ENCODE measurements at regions not wholly inside any gene's neighbourhood (a gene's known extent, or its start where the extent isn't known, plus 50 kb on each side); places are given as distances from the start of the nearest gene placed in this dataset.

- intact Hi-C loops (cut with DNase I), result no loop called here
- ATAC-seq (ENCODE audit: poor library complexity) (peak; percentile 55), DNase-seq (no peak)
These were observed 98.2 kb upstream of the NEBL start for GRCh38 chr10:20995123-20995987.

- intact Hi-C loops (cut with DNase I), result no loop called here
- no peak for ATAC-seq (ENCODE audit: poor library complexity)
- DNase-seq, result no peak
These were observed 96.9 kb upstream of the NEBL start for GRCh38 chr10:20993830-20994527.

GRCh38 chr10:20993389-20993788, 96.3 kb upstream of the NEBL start:
- intact Hi-C loops (cut with DNase I), result no loop called here
- DNase-seq, result no peak
- no peak for ATAC-seq (ENCODE audit: poor library complexity)

- ATAC-seq (ENCODE audit: poor library complexity) (no peak), DNase-seq (no peak)
- intact Hi-C loops (cut with DNase I), result no loop called here
These were observed 94.4 kb upstream of the NEBL start for GRCh38 chr10:20991526-20991925.

- no peak for ATAC-seq (ENCODE audit: poor library complexity)
- intact Hi-C loops (cut with DNase I), result no loop called here
These were observed 93.5 kb upstream of the NEBL start for GRCh38 chr10:20990604-20991003.

GRCh38 chr10:20988357-20988983, 91.4 kb upstream of the NEBL start:
- no peak for ATAC-seq (ENCODE audit: poor library complexity)
- intact Hi-C loops (cut with DNase I), result no loop called here
- DNase-seq, result no peak

More at GRCh38 chr10:20990604-20991003, 93.5 kb upstream of the NEBL start:
- no peak for DNase-seq

- ATAC-seq (ENCODE audit: poor library complexity) (no peak), DNase-seq (no peak)
- intact Hi-C loops (cut with DNase I), result no loop called here
These were observed 88.9 kb upstream of the NEBL start for GRCh38 chr10:20986049-20986448.

GRCh38 chr10:20984662-20985061, 87.6 kb upstream of the NEBL start:
- intact Hi-C loops (cut with DNase I), result no loop called here
- ATAC-seq (ENCODE audit: poor library complexity) (no peak), DNase-seq (no peak)

- DNase-seq, result no peak
These were observed 84.4 kb upstream of the NEBL start for GRCh38 chr10:20981419-20981953.

GRCh38 chr10:20978617-20979016, 81.5 kb upstream of the NEBL start:
- ATAC-seq (ENCODE audit: poor library complexity) (peak; percentile 52), DNase-seq (no peak)
- intact Hi-C loops (cut with DNase I), result no loop called here

More at GRCh38 chr10:20981419-20981953, 84.4 kb upstream of the NEBL start:
- no peak for ATAC-seq (ENCODE audit: poor library complexity)
- intact Hi-C loops (cut with DNase I), result no loop called here

- no peak for DNase-seq
- ATAC-seq (ENCODE audit: poor library complexity), result no peak
- intact Hi-C loops (cut with DNase I), result no loop called here
These were observed 80.2 kb upstream of the NEBL start for GRCh38 chr10:20977300-20977699.

GRCh38 chr10:20976891-20977290, 79.8 kb upstream of the NEBL start:
- ATAC-seq (ENCODE audit: poor library complexity) (no peak), DNase-seq (no peak)
- intact Hi-C loops (cut with DNase I), result no loop called here

- DNase-seq, result no peak
- intact Hi-C loops (cut with DNase I), result no loop called here
- ATAC-seq (ENCODE audit: poor library complexity), result no peak
These were observed 79.3 kb upstream of the NEBL start for GRCh38 chr10:20976390-20976789.

GRCh38 chr10:20975236-20975635, 78.1 kb upstream of the NEBL start:
- DNase-seq (no peak), ATAC-seq (ENCODE audit: poor library complexity) (no peak)
- intact Hi-C loops (cut with DNase I), result no loop called here

- no peak for ATAC-seq (ENCODE audit: poor library complexity)
- DNase-seq, result no peak
- intact Hi-C loops (cut with DNase I), result no loop called here
These were observed 75.8 kb upstream of the NEBL start for GRCh38 chr10:20972925-20973324.

- ATAC-seq (ENCODE audit: poor library complexity) (no peak), DNase-seq (no peak)
These were observed 74.8 kb upstream of the NEBL start for GRCh38 chr10:20971901-20972300.

GRCh38 chr10:20970708-20971107, 73.6 kb upstream of the NEBL start:
- DNase-seq (no peak), ATAC-seq (ENCODE audit: poor library complexity) (no peak)
- intact Hi-C loops (cut with DNase I), result no loop called here

More at GRCh38 chr10:20971901-20972300, 74.8 kb upstream of the NEBL start:
- intact Hi-C loops (cut with DNase I), result no loop called here

- intact Hi-C loops (cut with DNase I), result no loop called here
- no peak for DNase-seq
- ATAC-seq (ENCODE audit: poor library complexity), result no peak
These were observed 72.9 kb upstream of the NEBL start for GRCh38 chr10:20970044-20970443.

GRCh38 chr10:20966426-20966825, 69.3 kb upstream of the NEBL start:
- DNase-seq (no peak), ATAC-seq (ENCODE audit: poor library complexity) (no peak)
- intact Hi-C loops (cut with DNase I), result no loop called here

Data from Right ventricle myocardium superior (tissue), 1 donor.